H1 (cell line): ENCODE measurements at regions not wholly inside any gene's neighbourhood (a gene's known extent, or its start where the extent isn't known, plus 50 kb on each side); places are given as distances from the start of the nearest gene placed in this dataset.

Experiments
- CTCF ChIA-PET: fragments of 300-600 bp; sonication (Branson Sonifier 250); formaldehyde crosslinking; loops from one replicate; lab custom pipeline; 2021; ENCODE audit not compliant: partially characterized antibody; lab: Charles Lee
- POLR2A ChIA-PET: fragments of 300-600 bp; sonication (Branson Sonifier 250); formaldehyde crosslinking; loops from one replicate; lab custom pipeline; 2021; ENCODE audit warnings: inconsistent platforms; ENCODE audit not compliant: partially characterized antibody; lab: Charles Lee
- DNase-seq, 2 experiments: peaks; one replicate each; pipeline versions ENCODE4 v3.0.0 to v3.0.0-alpha.2; 2010 to 2022; ENCODE audit warnings: low spot score in 2 of 2, low read depth in 1 of 2, mixed read lengths in 1 of 2
- FAIRE-seq: peaks from 2 replicates; lab custom pipeline; 2011; peaks lifted over from hg19 to GRCh38; lab: Jason Lieb, UNC
- H2AFZ ChIP-seq: 2 replicates; pipeline ENCODE4 v1.8.1; 2012; ENCODE audit warnings: low read length, inconsistent platforms
- H2AK5ac ChIP-seq: 2 replicates; pipeline ENCODE4 v1.6.1; 2013; ENCODE audit warnings: low read depth, low read length
- H2BK120ac ChIP-seq: replicated peaks from 2 replicates; pipeline ENCODE3; 2013; ENCODE audit warnings: low read depth, low read length, inconsistent platforms
- H2BK12ac ChIP-seq: 2 replicates; pipeline ENCODE4 v1.6.1; 2013; ENCODE audit warnings: low read depth, low read length
- H2BK15ac ChIP-seq: 2 replicates; pipeline ENCODE4 v1.6.1; 2013; ENCODE audit warnings: low read length
- H2BK20ac ChIP-seq: 2 replicates; pipeline ENCODE4 v1.6.1; 2013; ENCODE audit warnings: low read length
- H2BK5ac ChIP-seq: 2 replicates; pipeline ENCODE4 v1.6.1; 2013; ENCODE audit warnings: low read depth, low read length
- H3K14ac ChIP-seq: 2 replicates; pipeline ENCODE4 v1.6.1; 2013; ENCODE audit warnings: inconsistent platforms; ENCODE audit not compliant: insufficient read length
- H3K18ac ChIP-seq: 2 replicates; pipeline ENCODE4 v1.6.1; 2013; ENCODE audit warnings: low read length; ENCODE audit errors: extremely low read depth
- H3K23ac ChIP-seq: 2 replicates; pipeline ENCODE4 v1.6.1; 2013; ENCODE audit warnings: inconsistent platforms; ENCODE audit not compliant: insufficient read length
- H3K23me2 ChIP-seq: 2 replicates; pipeline ENCODE4 v1.6.1; 2013; ENCODE audit warnings: low read depth, low read length
- H3K27ac ChIP-seq: 2 replicates; pipeline ENCODE4 v1.6.1; 2011; ENCODE audit warnings: low read depth, low read length, inconsistent platforms
- H3K27me3 ChIP-seq, 4 experiments: replicated peaks in 1 of 4; 1 replicate in 1 of 4; 2 replicates in 3 of 4; pipeline versions ENCODE4 v1.6.1 to v1.8.1; 2011 to 2013; ENCODE audit warnings: low read length in 3 of 4, mild to moderate bottlenecking in 3 of 4, inconsistent platforms in 2 of 4, mixed read lengths in 2 of 4, moderate library complexity in 1 of 4; ENCODE audit not compliant: control insufficient read depth in 3 of 4, insufficient read depth in 3 of 4; ENCODE audit errors: extremely low read depth in 1 of 4
- H3K36me3 ChIP-seq, 4 experiments: 2 replicates each; pipeline versions ENCODE4 v1.6.1 to v1.8.1; 2011 to 2013; ENCODE audit warnings: mild to moderate bottlenecking in 4 of 4, low read length in 3 of 4, moderate library complexity in 2 of 4, control low read depth in 1 of 4, inconsistent platforms in 1 of 4; ENCODE audit not compliant: insufficient read depth in 4 of 4, control insufficient read depth in 2 of 4
- H3K4ac ChIP-seq: replicated peaks from 2 replicates; pipeline ENCODE3; 2013; ENCODE audit warnings: low read length, low read depth, mixed read lengths, inconsistent platforms; ENCODE audit not compliant: insufficient read length
- H3K4me1 ChIP-seq, 4 experiments: replicated peaks in 1 of 4; 1 replicate in 1 of 4; 2 replicates in 3 of 4; pipeline versions ENCODE4 v1.6.1 to v1.8.1; 2011 to 2013; ENCODE audit warnings: low read length in 3 of 4, inconsistent platforms in 2 of 4, mixed read lengths in 1 of 4; ENCODE audit not compliant: insufficient read depth in 4 of 4, control insufficient read depth in 3 of 4
- H3K4me2 ChIP-seq, 2 experiments: 2 replicates each; pipeline versions ENCODE4 v1.6.1 to v1.8.1; 2011 to 2013; ENCODE audit warnings: low read depth in 2 of 2, low read length in 2 of 2, control low read depth in 1 of 2, inconsistent platforms in 1 of 2, mild to moderate bottlenecking in 1 of 2; ENCODE audit not compliant: insufficient read depth in 1 of 2
- H3K4me3 ChIP-seq, 4 experiments: fragments of 200-600, 300-600 bp in 1 of 4; sonication (generic), shearing (Covaris generic), sonication (Bioruptor Twin) in 1 of 4; 2 replicates each; pipeline versions ENCODE4 v1.5.1 to v1.8.1; 2011 to 2016; ENCODE audit warnings: low read length in 4 of 4, low read depth in 3 of 4, control low read depth in 2 of 4, inconsistent platforms in 2 of 4, mild to moderate bottlenecking in 2 of 4, mixed read lengths in 1 of 4, moderate library complexity in 1 of 4; ENCODE audit not compliant: insufficient read depth in 2 of 4; ENCODE audit errors: extremely low read depth in 1 of 4
- H3K56ac ChIP-seq: replicated peaks from 2 replicates; pipeline ENCODE3; 2013; ENCODE audit warnings: low read depth, mild to moderate bottlenecking, mixed read lengths, low read length, inconsistent platforms; ENCODE audit not compliant: insufficient read length
- H3K79me1 ChIP-seq: 2 replicates; pipeline ENCODE4 v1.6.1; 2013; ENCODE audit warnings: low read depth, low read length, control low read depth
- H3K79me2 ChIP-seq, 2 experiments: 2 replicates each; pipeline versions ENCODE4 v1.6.1 to v1.8.1; 2012 to 2013; ENCODE audit warnings: low read length in 2 of 2, mild to moderate bottlenecking in 2 of 2, inconsistent platforms in 1 of 2; ENCODE audit not compliant: insufficient read depth in 2 of 2, control insufficient read depth in 1 of 2
- H3K9ac ChIP-seq, 4 experiments: replicated peaks in 1 of 4; 1 replicate in 1 of 4; 2 replicates in 3 of 4; pipeline versions ENCODE4 v1.6.1 to v1.8.1; 2011 to 2013; ENCODE audit warnings: low read depth in 3 of 4, low read length in 3 of 4, control low read depth in 2 of 4, mild to moderate bottlenecking in 2 of 4, moderate library complexity in 2 of 4, inconsistent platforms in 1 of 4; ENCODE audit errors: extremely low read depth in 1 of 4
- H3K9me3 ChIP-seq, 2 experiments: 2 replicates each; pipeline versions ENCODE4 v1.6.1 to v1.8.1; 2012 to 2013; ENCODE audit warnings: mild to moderate bottlenecking in 2 of 2, moderate library complexity in 2 of 2, control low read depth in 1 of 2, inconsistent platforms in 1 of 2, low read depth in 1 of 2, low read length in 1 of 2, mixed read lengths in 1 of 2; ENCODE audit not compliant: insufficient read depth in 2 of 2
- H4K20me1 ChIP-seq, 2 experiments: replicated peaks in 1 of 2; 2 replicates each; pipeline versions ENCODE3 to v1.8.1; 2011 to 2013; ENCODE audit warnings: inconsistent platforms in 2 of 2, low read length in 2 of 2, mild to moderate bottlenecking in 1 of 2; ENCODE audit not compliant: insufficient read depth in 2 of 2, control insufficient read depth in 1 of 2
- H4K5ac ChIP-seq: 2 replicates; pipeline ENCODE4 v1.6.1; 2013; ENCODE audit warnings: low read length, low read depth, mixed read lengths, inconsistent platforms; ENCODE audit not compliant: insufficient read length
- H4K8ac ChIP-seq: 2 replicates; pipeline ENCODE4 v1.8.0; 2013; ENCODE audit warnings: mild to moderate bottlenecking, moderate library complexity, low read length, inconsistent platforms; ENCODE audit not compliant: insufficient read depth; ENCODE audit errors: extremely low read depth
- H4K91ac ChIP-seq: replicated peaks from 2 replicates; pipeline ENCODE3; 2013; ENCODE audit warnings: low read length, mixed read lengths, inconsistent platforms; ENCODE audit not compliant: insufficient read length
- BCL11A ChIP-seq, 2 experiments: IDR thresholded peaks; one replicate each; pipeline ENCODE4 v1.6.1; 2011; ENCODE audit warnings: low read depth in 2 of 2, low read length in 2 of 2, mild to moderate bottlenecking in 2 of 2
- EP300 ChIP-seq, 2 experiments: IDR thresholded peaks; 1 replicate in 1 of 2; 2 replicates in 1 of 2; pipeline ENCODE4 v1.6.1; 2011 to 2012; ENCODE audit warnings: low read depth in 2 of 2, low read length in 2 of 2, mild to moderate bottlenecking in 2 of 2, borderline replicate concordance in 1 of 2, inconsistent platforms in 1 of 2, moderate library complexity in 1 of 2
- HDAC2 ChIP-seq, 2 experiments: fragments of 300-600 bp in 1 of 2; sonication (generic) in 1 of 2; IDR thresholded peaks; 2 replicates each; pipeline ENCODE4 v1.6.1; 2011 to 2012; ENCODE audit warnings: low read depth in 2 of 2, low read length in 2 of 2, mild to moderate bottlenecking in 2 of 2, moderate library complexity in 2 of 2, borderline replicate concordance in 1 of 2, inconsistent platforms in 1 of 2
- SP1 ChIP-seq: IDR thresholded peaks from 2 replicates; pipeline ENCODE4 v1.6.1; 2011; ENCODE audit warnings: low read depth, low read length
- SUZ12 ChIP-seq: fragments of 200-600 bp; sonication (generic); IDR thresholded peaks from 2 replicates; pipeline ENCODE4 v1.6.1; 2012; ENCODE audit warnings: mild to moderate bottlenecking, inconsistent platforms, low read length, moderate library complexity, mixed read lengths
- TAF1 ChIP-seq: IDR thresholded peaks from 2 replicates; pipeline ENCODE4 v1.6.1; 2011; ENCODE audit warnings: mild to moderate bottlenecking, low read depth, low read length
- WGBS, 2 experiments: shearing (Covaris generic) in 1 of 2; methylation state at CpG; one replicate each; pipeline versions ENCODE4 v1.1.6 to v1.1.7; 2013 to 2015; ENCODE audit warnings: low lambda C conversion rate in 2 of 2, mixed read lengths in 2 of 2, inconsistent platforms in 1 of 2, low coverage in 1 of 2, missing lambda C conversion rate in 1 of 2; ENCODE audit not compliant: insufficient replicate concordance in 2 of 2, insufficient coverage in 1 of 2, insufficient read length in 1 of 2; ENCODE audit errors: extremely low coverage in 1 of 2, missing lambda C conversion rate in 1 of 2; 5-methylcytosine and 5-hydroxymethylcytosine counted together
- TF ChIP-seq, protein P1 (sequence below), 3 experiments: IDR thresholded peaks; 1 replicate in 2 of 3; 2 replicates in 1 of 3; pipeline versions ENCODE4 v1.5.1 to v1.6.1; 2011; ENCODE audit warnings: low read length in 3 of 3, mild to moderate bottlenecking in 3 of 3, inconsistent platforms in 2 of 3, low read depth in 1 of 3, moderate library complexity in 1 of 3; ENCODE audit not compliant: insufficient read depth in 1 of 3; ENCODE audit errors: control extremely low read depth in 1 of 3
- TF ChIP-seq, protein P2 (sequence below): IDR thresholded peaks from 2 replicates; pipeline ENCODE4 v1.6.1; 2012; ENCODE audit warnings: low read length, inconsistent platforms

DNA sequence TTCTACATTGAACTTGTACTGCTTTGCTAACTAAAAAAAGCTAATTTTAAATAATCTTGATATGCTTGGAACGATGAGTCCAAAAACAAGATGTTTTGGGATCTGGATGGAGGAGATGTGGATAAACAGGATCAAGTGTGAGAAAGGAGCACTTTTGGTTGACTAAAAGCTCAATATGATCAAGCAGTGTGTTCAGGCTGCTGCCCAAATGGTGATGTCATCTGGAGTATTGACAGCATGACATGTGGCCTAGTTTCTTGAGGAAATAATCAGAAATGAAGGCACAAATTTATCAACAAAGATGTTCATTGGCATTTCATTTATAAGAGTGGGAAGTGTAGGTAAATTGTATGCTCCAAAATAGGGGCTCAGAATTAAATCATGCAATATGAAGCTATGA, 161.2 kb downstream of the SOX2 start:
- no peak overlapping the region for H2BK120ac ChIP-seq
- H3K4me3 ChIP-seq, result no peak overlapping the region
- H3K18ac ChIP-seq, result no peak overlapping the region
- H2AFZ ChIP-seq, result peak overlapping the region; percentile 36; the same call in 1 of the 2 replicates
- H4K91ac ChIP-seq, result no peak overlapping the region
- H3K36me3 ChIP-seq, result no peaks in the 10 kb centered on the region
- H4K20me1 ChIP-seq, result no peaks in the 10 kb centered on the region
- H2BK20ac ChIP-seq, result no peak overlapping the region
- H3K9me3 ChIP-seq, result no peaks in the 10 kb centered on the region; a peak in 1 of 4 replicates
- ChIA-PET POLR2A (no interaction called here), CTCF (interaction anchor here (1.4 kb wide), 1 partner anchor 129 kb away, joined by 3 read pairs; no protein-coding TSS in a partner anchor)
- H2AK5ac ChIP-seq, result no peak overlapping the region
- no peak overlapping the region for H4K8ac ChIP-seq
- H2BK12ac ChIP-seq, result no peak overlapping the region
- no peak overlapping the region for H3K56ac ChIP-seq
- WGBS, 2 experiments, result 88% methylated on average over 1 of the region's 1 CpG; no CpG with 5 or more reads in 1 of the 2 experiments
- no peaks in the 10 kb centered on the region for H3K23me2 ChIP-seq
- DNase-seq (no peak), FAIRE-seq (no peak)
- H2BK5ac ChIP-seq, result no peak overlapping the region
- no peak overlapping the region for H3K23ac ChIP-seq
- H3K4ac ChIP-seq, result no peak overlapping the region
- no peaks in the 10 kb centered on the region for H3K79me2 ChIP-seq
- H3K27ac ChIP-seq, result no peak overlapping the region
- H4K5ac ChIP-seq, result no peak overlapping the region
- H3K27me3 ChIP-seq, result no peaks in the 10 kb centered on the region
- H3K14ac ChIP-seq, result no peak overlapping the region
- H3K9ac ChIP-seq, result no peak overlapping the region
- no peak overlapping the region for H3K4me2 ChIP-seq
- no peaks in the 10 kb centered on the region for H3K4me1 ChIP-seq
- no peaks in the 10 kb centered on the region for H3K79me1 ChIP-seq
- H2BK15ac ChIP-seq, result no peak overlapping the region
- TF ChIP-seq EP300 (IDR thresholded peaks at IDR 0.05; ENCODE audit: borderline replicate concordance in 1 of 2, low read depth in 2 of 2, low read length in 2 of 2) (no peak), TAF1 (no peak), SP1 (no peak), SUZ12 (no peak), HDAC2 (IDR thresholded peaks at IDR 0.05; ENCODE audit: borderline replicate concordance in 1 of 2, low read depth in 2 of 2, low read length in 2 of 2) (no peak), BCL11A (IDR thresholded peaks at IDR 0.05; ENCODE audit: low read depth in 2 of 2, low read length in 2 of 2) (no peak)
- TF ChIP-seq, protein P1, sequence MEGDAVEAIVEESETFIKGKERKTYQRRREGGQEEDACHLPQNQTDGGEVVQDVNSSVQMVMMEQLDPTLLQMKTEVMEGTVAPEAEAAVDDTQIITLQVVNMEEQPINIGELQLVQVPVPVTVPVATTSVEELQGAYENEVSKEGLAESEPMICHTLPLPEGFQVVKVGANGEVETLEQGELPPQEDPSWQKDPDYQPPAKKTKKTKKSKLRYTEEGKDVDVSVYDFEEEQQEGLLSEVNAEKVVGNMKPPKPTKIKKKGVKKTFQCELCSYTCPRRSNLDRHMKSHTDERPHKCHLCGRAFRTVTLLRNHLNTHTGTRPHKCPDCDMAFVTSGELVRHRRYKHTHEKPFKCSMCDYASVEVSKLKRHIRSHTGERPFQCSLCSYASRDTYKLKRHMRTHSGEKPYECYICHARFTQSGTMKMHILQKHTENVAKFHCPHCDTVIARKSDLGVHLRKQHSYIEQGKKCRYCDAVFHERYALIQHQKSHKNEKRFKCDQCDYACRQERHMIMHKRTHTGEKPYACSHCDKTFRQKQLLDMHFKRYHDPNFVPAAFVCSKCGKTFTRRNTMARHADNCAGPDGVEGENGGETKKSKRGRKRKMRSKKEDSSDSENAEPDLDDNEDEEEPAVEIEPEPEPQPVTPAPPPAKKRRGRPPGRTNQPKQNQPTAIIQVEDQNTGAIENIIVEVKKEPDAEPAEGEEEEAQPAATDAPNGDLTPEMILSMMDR (IDR thresholded peaks at IDR 0.05; ENCODE audit: control extremely low read depth in 1 of 3, insufficient read depth in 1 of 3, low read depth in 1 of 3, low read length in 3 of 3), result no peak
- TF ChIP-seq, protein P2, sequence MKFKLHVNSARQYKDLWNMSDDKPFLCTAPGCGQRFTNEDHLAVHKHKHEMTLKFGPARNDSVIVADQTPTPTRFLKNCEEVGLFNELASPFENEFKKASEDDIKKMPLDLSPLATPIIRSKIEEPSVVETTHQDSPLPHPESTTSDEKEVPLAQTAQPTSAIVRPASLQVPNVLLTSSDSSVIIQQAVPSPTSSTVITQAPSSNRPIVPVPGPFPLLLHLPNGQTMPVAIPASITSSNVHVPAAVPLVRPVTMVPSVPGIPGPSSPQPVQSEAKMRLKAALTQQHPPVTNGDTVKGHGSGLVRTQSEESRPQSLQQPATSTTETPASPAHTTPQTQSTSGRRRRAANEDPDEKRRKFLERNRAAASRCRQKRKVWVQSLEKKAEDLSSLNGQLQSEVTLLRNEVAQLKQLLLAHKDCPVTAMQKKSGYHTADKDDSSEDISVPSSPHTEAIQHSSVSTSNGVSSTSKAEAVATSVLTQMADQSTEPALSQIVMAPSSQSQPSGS, result no peak
